ENCODE measurements at regions not wholly inside any gene's neighbourhood (a gene's known extent, or its start where the extent isn't known, plus 50 kb on each side); places are given as distances from the start of the nearest gene placed in this dataset.

- TF ChIP-seq EP300 (IDR thresholded peaks at IDR 0.05) (no peak), CTCF (IDR thresholded peaks at IDR 0.05) (no peak)
These were observed 425.7 kb downstream of the LRATD1 start for GRCh38 chr2:15058015-15058720.
